Activated T-helper 1 cell treated with anti-CD3 and anti-CD28 coated beads, Interleukin-12 subunit alpha, Interleukin-12 subunit beta, Interleukin-2, Interleukin-4 antibody, amounts not matched to agents 30 ng/mL and 10 ng/mL and 1 ng/mL, durations not matched to agents 14 hours and 24 hours and 36 hours (primary cell): ENCODE measurements at regions not wholly inside any gene's neighbourhood (a gene's known extent, or its start where the extent isn't known, plus 50 kb on each side); places are given as distances from the start of the nearest gene placed in this dataset.

Source experiments
- DNase-seq: peaks from one replicate; pipeline ENCODE4 v3.0.0; 2021; ENCODE audit warnings: low spot score
- H3K27ac Mint-ChIP-seq: one replicate; pipeline ENCODE4 v1.8.0; 2021; ENCODE audit warnings: mild to moderate bottlenecking, mixed read lengths
- H3K27me3 Mint-ChIP-seq: one replicate; pipeline ENCODE4 v1.8.0; 2022; ENCODE audit warnings: mild to moderate bottlenecking, moderate library complexity, mixed read lengths; ENCODE audit not compliant: insufficient read depth
- H3K36me3 Mint-ChIP-seq: one replicate; pipeline ENCODE4 v1.8.0; 2021; ENCODE audit warnings: low read depth, mixed read lengths
- H3K4me1 Mint-ChIP-seq: one replicate; pipeline ENCODE4 v1.8.0; 2021; ENCODE audit warnings: low read depth, mixed read lengths
- H3K4me3 Mint-ChIP-seq: one replicate; pipeline ENCODE4 v1.8.0; 2021; ENCODE audit warnings: mild to moderate bottlenecking, moderate library complexity, mixed read lengths
- H3K9me3 Mint-ChIP-seq: one replicate; pipeline ENCODE4 v1.8.0; 2021; ENCODE audit warnings: mixed read lengths
- intact Hi-C: fragments of 100-400 bp; cut with micrococcal nuclease; formaldehyde crosslinking; loops from one replicate; pipeline ENCODE4 v1.15.1; 2024

GRCh38 chr10:35745617-35746403 is 103.7 kb upstream of the FZD8 start:
- Mint-ChIP-seq H3K9me3 (no peaks in the 10 kb centered on the region), H3K27me3 (no peaks in the 10 kb centered on the region), H3K36me3 (no peaks in the 10 kb centered on the region), H3K4me3 (no peak overlapping the region), H3K27ac (no peak overlapping the region), H3K4me1 (no peaks in the 10 kb centered on the region)
- no peak for DNase-seq
- intact Hi-C loops: no loop called here

DNA sequence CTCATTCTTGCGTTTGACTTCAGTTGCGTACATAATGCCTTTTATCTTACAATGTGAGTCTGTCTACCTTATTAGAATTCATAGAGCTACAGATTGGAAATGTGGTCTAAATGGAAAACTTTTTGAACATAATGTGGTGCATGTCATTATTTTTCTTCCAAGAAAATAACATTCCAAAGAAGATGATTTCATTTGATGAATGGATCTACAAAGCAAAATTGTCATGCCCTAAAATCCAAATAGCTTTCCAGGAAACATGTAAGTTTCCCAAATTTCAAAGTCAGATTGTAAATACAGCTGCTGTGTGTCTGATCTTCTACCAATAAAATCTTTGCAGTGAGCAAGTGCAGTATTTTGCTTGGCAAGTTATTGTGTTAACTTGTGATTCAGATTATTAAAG is 101.8 kb upstream of the FZD8 start:
- no peaks in the 10 kb centered on the region for H3K36me3 Mint-ChIP-seq
- H3K4me3 Mint-ChIP-seq: no peak overlapping the region
- H3K4me1 Mint-ChIP-seq: no peaks in the 10 kb centered on the region
- no peaks in the 10 kb centered on the region for H3K9me3 Mint-ChIP-seq
- no peak overlapping the region for H3K27ac Mint-ChIP-seq
- intact Hi-C loops: no loop called here
- DNase-seq: no peak
- no peaks in the 10 kb centered on the region for H3K27me3 Mint-ChIP-seq

GRCh38 chr10:35743351-35743750 is 101.3 kb upstream of the FZD8 start:
- Mint-ChIP-seq H3K9me3 (no peaks in the 10 kb centered on the region), H3K27me3 (no peaks in the 10 kb centered on the region), H3K36me3 (no peaks in the 10 kb centered on the region), H3K4me1 (no peaks in the 10 kb centered on the region), H3K4me3 (no peak overlapping the region), H3K27ac (no peak overlapping the region)
- DNase-seq: no peak
- intact Hi-C loops: no loop called here

GRCh38 chr10:35739998-35740397 is 97.9 kb upstream of the FZD8 start:
- intact Hi-C loops: no loop called here
- Mint-ChIP-seq H3K36me3 (no peaks in the 10 kb centered on the region), H3K9me3 (no peaks in the 10 kb centered on the region), H3K27me3 (no peaks in the 10 kb centered on the region), H3K4me1 (no peaks in the 10 kb centered on the region), H3K27ac (no peak overlapping the region), H3K4me3 (no peak overlapping the region)
- no peak for DNase-seq

- H3K36me3 Mint-ChIP-seq: no peaks in the 10 kb centered on the region
- H3K4me3 Mint-ChIP-seq: no peak overlapping the region
- DNase-seq: no peak
- no peaks in the 10 kb centered on the region for H3K9me3 Mint-ChIP-seq
- no peaks in the 10 kb centered on the region for H3K4me1 Mint-ChIP-seq
- no peaks in the 10 kb centered on the region for H3K27me3 Mint-ChIP-seq
- intact Hi-C loops: no loop called here
- no peak overlapping the region for H3K27ac Mint-ChIP-seq
These were observed 93.3 kb upstream of the FZD8 start for GRCh38 chr10:35735412-35735811.

DNA sequence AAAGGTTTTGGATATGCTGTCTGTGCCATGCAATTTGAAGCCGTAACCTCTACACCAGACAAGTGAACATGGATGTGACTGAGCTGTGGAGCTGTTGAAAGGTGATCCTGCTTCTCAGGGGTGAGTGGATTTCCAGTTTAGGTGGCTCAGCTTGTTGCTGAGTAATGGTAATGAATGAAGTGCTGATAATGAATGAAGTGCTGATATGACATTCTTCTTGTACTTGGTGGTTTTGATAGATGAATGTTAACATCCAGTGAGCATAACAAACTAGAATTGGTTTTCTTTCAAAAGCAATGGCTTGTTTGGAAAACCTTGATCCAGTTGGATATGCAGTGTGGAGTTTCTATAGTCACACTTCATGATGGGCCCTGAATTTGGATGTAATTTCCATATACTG is 89.7 kb upstream of the FZD8 start:
- no peaks in the 10 kb centered on the region for H3K9me3 Mint-ChIP-seq
- H3K36me3 Mint-ChIP-seq: no peaks in the 10 kb centered on the region
- H3K27ac Mint-ChIP-seq: no peak overlapping the region
- intact Hi-C loops: no loop called here
- H3K27me3 Mint-ChIP-seq: no peaks in the 10 kb centered on the region
- H3K4me3 Mint-ChIP-seq: no peak overlapping the region
- DNase-seq: no peak
- H3K4me1 Mint-ChIP-seq: no peaks in the 10 kb centered on the region

- DNase-seq: no peak
- Mint-ChIP-seq H3K4me1 (no peaks in the 10 kb centered on the region), H3K4me3 (no peak overlapping the region), H3K27ac (no peak overlapping the region), H3K27me3 (no peaks in the 10 kb centered on the region), H3K36me3 (no peaks in the 10 kb centered on the region), H3K9me3 (no peaks in the 10 kb centered on the region)
- intact Hi-C loops: no loop called here
These were observed 86.2 kb upstream of the FZD8 start for GRCh38 chr10:35728341-35728740.

DNA sequence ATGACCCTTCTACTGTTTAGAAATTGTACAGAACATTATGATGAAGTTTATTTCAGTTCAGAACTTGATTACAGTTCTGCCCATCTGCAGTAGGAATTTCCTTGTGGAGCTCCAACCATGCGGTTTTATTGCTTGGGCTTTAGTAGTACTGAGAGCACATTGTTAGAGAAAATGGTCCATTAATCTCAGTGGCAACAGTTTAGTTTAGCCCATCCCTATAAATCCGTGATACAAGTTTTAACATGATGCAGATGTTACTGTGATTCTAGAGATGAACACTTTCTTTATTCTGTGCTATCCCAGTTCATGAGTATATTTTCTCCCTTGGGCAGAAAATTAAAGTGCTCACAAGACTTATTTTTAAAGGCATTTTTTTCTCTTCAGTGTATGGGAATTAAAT is 84.8 kb upstream of the FZD8 start:
- intact Hi-C loops: no loop called here
- no peak for DNase-seq
- Mint-ChIP-seq H3K4me3 (no peak overlapping the region), H3K36me3 (no peaks in the 10 kb centered on the region), H3K27ac (no peak overlapping the region), H3K9me3 (no peaks in the 10 kb centered on the region), H3K4me1 (no peaks in the 10 kb centered on the region), H3K27me3 (no peaks in the 10 kb centered on the region)

GRCh38 chr10:35723992-35724391 is 81.9 kb upstream of the FZD8 start:
- Mint-ChIP-seq H3K27ac (no peak overlapping the region), H3K27me3 (no peaks in the 10 kb centered on the region)

DNA sequence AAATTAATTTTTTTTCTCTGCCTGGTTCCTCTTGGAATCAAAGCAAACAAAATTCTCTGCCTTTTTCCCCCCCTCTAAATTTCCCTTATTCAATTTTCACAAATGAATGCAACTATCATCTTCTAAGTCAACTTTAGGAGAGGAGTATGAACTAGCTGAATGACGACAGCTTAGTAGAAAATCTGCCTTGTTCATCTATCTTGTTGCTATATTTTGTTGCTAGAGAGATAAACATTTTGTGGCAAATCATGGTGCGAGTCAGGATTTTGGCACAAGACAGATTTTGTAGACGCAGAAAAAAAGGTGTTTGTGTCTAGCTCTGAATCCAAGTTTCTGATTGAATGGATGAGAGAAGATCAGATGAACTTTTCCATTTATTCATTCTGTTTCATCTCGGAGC is 81.0 kb upstream of the FZD8 start:
- no peak for DNase-seq
- no peak overlapping the region for H3K4me3 Mint-ChIP-seq
- intact Hi-C loops: no loop called here
- no peak overlapping the region for H3K27ac Mint-ChIP-seq
- H3K9me3 Mint-ChIP-seq: no peaks in the 10 kb centered on the region
- H3K27me3 Mint-ChIP-seq: no peaks in the 10 kb centered on the region
- H3K36me3 Mint-ChIP-seq: no peaks in the 10 kb centered on the region
- no peaks in the 10 kb centered on the region for H3K4me1 Mint-ChIP-seq

More at GRCh38 chr10:35723992-35724391, 81.9 kb upstream of the FZD8 start:
- no peaks in the 10 kb centered on the region for H3K9me3 Mint-ChIP-seq
- no peak for DNase-seq
- H3K4me1 Mint-ChIP-seq: no peaks in the 10 kb centered on the region
- H3K36me3 Mint-ChIP-seq: no peaks in the 10 kb centered on the region
- H3K4me3 Mint-ChIP-seq: no peak overlapping the region
- intact Hi-C loops: no loop called here

DNA sequence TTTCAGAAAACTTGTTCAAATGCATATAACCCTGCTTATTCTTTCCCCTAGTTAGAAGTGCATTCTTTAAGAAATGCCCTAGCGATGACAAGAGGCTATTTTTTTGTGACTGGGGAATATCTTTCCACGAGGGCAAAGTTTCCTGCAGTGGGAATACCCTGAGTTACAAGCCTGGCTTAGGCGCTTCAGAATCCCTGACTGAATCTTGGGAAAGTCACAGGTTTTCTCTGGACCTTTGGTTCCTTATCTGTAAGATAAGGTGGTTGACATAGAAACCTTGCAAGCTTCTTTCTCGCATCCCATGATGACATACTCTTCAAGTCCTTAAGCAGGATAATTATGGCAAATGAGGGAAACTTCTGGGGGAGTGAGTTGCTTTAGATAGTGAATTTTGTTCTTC is 80.5 kb upstream of the FZD8 start:
- intact Hi-C loops: no loop called here
- no peaks in the 10 kb centered on the region for H3K9me3 Mint-ChIP-seq
- H3K4me1 Mint-ChIP-seq: no peaks in the 10 kb centered on the region
- no peak for DNase-seq
- H3K27me3 Mint-ChIP-seq: no peaks in the 10 kb centered on the region
- no peak overlapping the region for H3K27ac Mint-ChIP-seq
- no peak overlapping the region for H3K4me3 Mint-ChIP-seq
- H3K36me3 Mint-ChIP-seq: no peaks in the 10 kb centered on the region

- Mint-ChIP-seq H3K4me1 (no peaks in the 10 kb centered on the region), H3K27me3 (no peaks in the 10 kb centered on the region), H3K27ac (no peak overlapping the region), H3K9me3 (no peaks in the 10 kb centered on the region), H3K4me3 (no peak overlapping the region), H3K36me3 (no peaks in the 10 kb centered on the region)
- intact Hi-C loops: no loop called here
- DNase-seq: no peak
These were observed 80.1 kb upstream of the FZD8 start for GRCh38 chr10:35722226-35722625.

DNA sequence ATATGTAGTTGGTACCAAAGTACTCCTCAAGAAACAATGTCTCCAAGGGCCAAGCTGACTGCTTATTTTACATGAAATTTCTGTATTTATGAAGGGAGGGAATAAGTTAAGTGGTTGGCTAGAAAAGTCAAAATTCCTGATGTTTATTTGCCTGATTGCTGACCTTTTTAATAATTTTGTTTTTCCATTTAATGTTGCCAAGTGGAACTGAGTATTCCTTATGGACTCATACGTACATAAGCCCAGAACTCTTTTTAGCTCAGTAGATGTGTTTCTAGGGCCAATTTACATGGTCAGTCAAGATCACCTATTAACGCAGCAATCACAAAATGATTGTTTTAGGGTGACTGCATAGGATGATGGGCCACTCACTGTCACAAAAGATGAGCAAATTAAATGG is 78.3 kb upstream of the FZD8 start:
- no peaks in the 10 kb centered on the region for H3K36me3 Mint-ChIP-seq
- H3K9me3 Mint-ChIP-seq: no peaks in the 10 kb centered on the region
- DNase-seq: no peak
- no peaks in the 10 kb centered on the region for H3K27me3 Mint-ChIP-seq
- no peak overlapping the region for H3K4me3 Mint-ChIP-seq
- no peaks in the 10 kb centered on the region for H3K4me1 Mint-ChIP-seq
- H3K27ac Mint-ChIP-seq: no peak overlapping the region
- intact Hi-C loops: no loop called here

DNA sequence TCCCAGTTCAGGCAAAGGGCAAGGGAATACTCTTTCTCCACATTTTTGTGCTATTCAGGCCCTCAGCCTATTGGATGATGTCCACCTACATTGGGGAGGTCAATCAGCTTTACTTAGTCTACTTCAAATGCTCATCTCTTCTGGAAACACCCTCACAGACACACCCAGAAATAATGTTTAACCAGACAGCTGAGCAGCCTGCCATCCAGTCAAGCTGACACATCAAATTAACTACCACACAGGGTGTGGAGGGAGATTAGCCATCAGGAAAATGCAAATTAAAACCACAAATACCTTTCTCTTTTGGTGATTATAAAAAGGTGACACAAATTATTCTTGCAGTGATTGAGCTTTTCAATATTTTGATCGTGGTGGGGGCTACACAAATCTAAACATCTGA is 74.7 kb upstream of the FZD8 start:
- Mint-ChIP-seq H3K36me3 (no peaks in the 10 kb centered on the region), H3K4me1 (no peaks in the 10 kb centered on the region), H3K9me3 (no peaks in the 10 kb centered on the region), H3K27ac (no peak overlapping the region), H3K4me3 (no peak overlapping the region), H3K27me3 (no peaks in the 10 kb centered on the region)
- intact Hi-C loops: no loop called here
- no peak for DNase-seq
